Suprapubic skin (tissue), 4 donors: ENCODE measurements at regions not wholly inside any gene's neighbourhood (a gene's known extent, or its start where the extent isn't known, plus 50 kb on each side); places are given as distances from the start of the nearest gene placed in this dataset.

Experiments used
- CTCF ChIP-seq, 2 donors: fragments of 200-600 bp in 1 of 2; fragments of 450-650 bp in 1 of 2; sonication (generic) in 1 of 2; IDR thresholded peaks; one replicate each; pipeline ENCODE4 v1.5.1; 2016 to 2019; ENCODE audit warnings: antibody characterized with exemption in 2 of 2, mild to moderate bottlenecking in 1 of 2, moderate library complexity in 1 of 2
- POLR2A ChIP-seq, 2 donors: fragments of 450-650 bp; IDR thresholded peaks; one replicate each; pipeline ENCODE4 v1.6.1; 2017; ENCODE audit warnings: antibody characterized with exemption in 2 of 2, mild to moderate bottlenecking in 2 of 2, moderate library complexity in 2 of 2
- POLR2AphosphoS5 ChIP-seq, 3 donors: sonication (generic); formaldehyde crosslinking; IDR thresholded peaks; one replicate each; pipeline ENCODE4 v1.6.1; 2017; ENCODE audit warnings: antibody characterized with exemption in 3 of 3

GRCh38 chr6:148200293-148200692 lies 142.3 kb upstream of the SASH1 start:
- TF ChIP-seq CTCF (IDR thresholded peaks at IDR 0.05) (no peak), POLR2AphosphoS5 (IDR thresholded peaks at IDR 0.05) (no peak), POLR2A (IDR thresholded peaks at IDR 0.05) (no peak)
